Spinal cord (tissue), 9 donors: ENCODE measurements at regions not wholly inside any gene's neighbourhood (a gene's known extent, or its start where the extent isn't known, plus 50 kb on each side); places are given as distances from the start of the nearest gene placed in this dataset.
A peak's percentile ranks its signal among the peaks of the same experiment; 100 is the strongest.

Experiments used
- DNase-seq, 6 donors: peaks; one replicate each; pipeline versions ENCODE4 v3.0.0 to v3.0.0-alpha.2; 2013 to 2015; ENCODE audit warnings: low spot score in 6 of 6, low read depth in 4 of 6
- H3K27ac ChIP-seq: one replicate; pipeline ENCODE4 v1.5.1; 2013; ENCODE audit warnings: low read depth, low read length, control low read depth
- H3K27me3 ChIP-seq: one replicate; pipeline ENCODE4 v1.6.1; 2013; ENCODE audit warnings: low read length; ENCODE audit not compliant: control insufficient read depth, insufficient read depth
- H3K36me3 ChIP-seq: one replicate; pipeline ENCODE4 v1.6.1; 2013; ENCODE audit warnings: low read length; ENCODE audit not compliant: control insufficient read depth, insufficient read depth
- H3K4me1 ChIP-seq: one replicate; pipeline ENCODE4 v1.6.1; 2013; ENCODE audit warnings: low read length; ENCODE audit not compliant: control insufficient read depth, insufficient read depth
- H3K4me3 ChIP-seq: one replicate; pipeline ENCODE4 v1.5.1; 2013; ENCODE audit warnings: low read depth, low read length, control low read depth
- H3K9me3 ChIP-seq: one replicate; pipeline ENCODE4 v1.6.1; 2013; ENCODE audit warnings: low read length; ENCODE audit not compliant: control insufficient read depth, insufficient read depth
- WGBS: methylation state at CpG from one replicate; pipeline ENCODE4 v1.1.5; 2013; ENCODE audit warnings: missing lambda C conversion rate; ENCODE audit not compliant: insufficient coverage; 5-methylcytosine and 5-hydroxymethylcytosine counted together
- donor health status: healthy.

GRCh38 chr9:1683951-1684350 lies 331.2 kb upstream of the SMARCA2 start:
- Histone ChIP-seq H3K27me3 (no peaks in the 10 kb centered on the region), H3K4me3 (no peak overlapping the region), H3K36me3 (no peaks in the 10 kb centered on the region), H3K4me1 (no peaks in the 10 kb centered on the region), H3K9me3 (no peaks in the 10 kb centered on the region), H3K27ac (no peak overlapping the region)
- DNase-seq, result peak in 1 of 6 donors; percentile 75
- WGBS, result 87% methylated on average over 2 of the region's 2 CpGs

GRCh38 chr9:1698991-1699390 lies 316.2 kb upstream of the SMARCA2 start:
- H3K4me3 ChIP-seq, result no peak overlapping the region
- WGBS, result 100% methylated on average over 4 of the region's 5 CpGs
- H3K4me1 ChIP-seq, result no peaks in the 10 kb centered on the region
- H3K36me3 ChIP-seq, result no peaks in the 10 kb centered on the region
- DNase-seq, result no peak
- no peak overlapping the region for H3K27ac ChIP-seq
- no peaks in the 10 kb centered on the region for H3K9me3 ChIP-seq
- H3K27me3 ChIP-seq, result no peaks in the 10 kb centered on the region

- WGBS, result 100% methylated on average over 1 of the region's 2 CpGs
- H3K4me1 ChIP-seq, result no peaks in the 10 kb centered on the region
- no peak overlapping the region for H3K4me3 ChIP-seq
- no peaks in the 10 kb centered on the region for H3K9me3 ChIP-seq
- no peaks in the 10 kb centered on the region for H3K27me3 ChIP-seq
- H3K27ac ChIP-seq, result no peak overlapping the region
- no peak for DNase-seq
- no peaks in the 10 kb centered on the region for H3K36me3 ChIP-seq
Measured at GRCh38 chr9:1701113-1701512, 314.0 kb upstream of the SMARCA2 start.

GRCh38 chr9:1702701-1703100 lies 312.4 kb upstream of the SMARCA2 start:
- no peak overlapping the region for H3K4me3 ChIP-seq
- H3K4me1 ChIP-seq, result no peaks in the 10 kb centered on the region
- WGBS, result 100% methylated on average over 1 of the region's 3 CpGs
- no peaks in the 10 kb centered on the region for H3K36me3 ChIP-seq
- peak in 1 of 6 donors; percentile 22 for DNase-seq
- H3K27me3 ChIP-seq, result no peaks in the 10 kb centered on the region
- H3K27ac ChIP-seq, result no peak overlapping the region
- no peaks in the 10 kb centered on the region for H3K9me3 ChIP-seq

GRCh38 chr9:1707291-1707690 lies 307.9 kb upstream of the SMARCA2 start:
- no peaks in the 10 kb centered on the region for H3K4me1 ChIP-seq
- H3K27me3 ChIP-seq, result no peaks in the 10 kb centered on the region
- no peak for DNase-seq
- no peak overlapping the region for H3K27ac ChIP-seq
- 90% methylated on average over 1 of the region's 1 CpG for WGBS
- no peaks in the 10 kb centered on the region for H3K36me3 ChIP-seq
- H3K4me3 ChIP-seq, result no peak overlapping the region
- no peaks in the 10 kb centered on the region for H3K9me3 ChIP-seq

- H3K9me3 ChIP-seq, result no peaks in the 10 kb centered on the region
- H3K4me3 ChIP-seq, result no peak overlapping the region
- H3K4me1 ChIP-seq, result no peaks in the 10 kb centered on the region
- H3K36me3 ChIP-seq, result no peaks in the 10 kb centered on the region
- no peaks in the 10 kb centered on the region for H3K27me3 ChIP-seq
- no peak overlapping the region for H3K27ac ChIP-seq
- no CpG with 5 or more reads among the region's 1 CpG for WGBS
- DNase-seq, result no peak
Measured at GRCh38 chr9:1708219-1708618, 306.9 kb upstream of the SMARCA2 start.

GRCh38 chr9:1709347-1709746 lies 305.8 kb upstream of the SMARCA2 start:
- no peaks in the 10 kb centered on the region for H3K9me3 ChIP-seq
- no peaks in the 10 kb centered on the region for H3K36me3 ChIP-seq
- no CpG with 5 or more reads among the region's 1 CpG for WGBS
- no peaks in the 10 kb centered on the region for H3K4me1 ChIP-seq
- H3K4me3 ChIP-seq, result no peak overlapping the region
- no peak overlapping the region for H3K27ac ChIP-seq
- DNase-seq, result no peak
- H3K27me3 ChIP-seq, result no peaks in the 10 kb centered on the region

GRCh38 chr9:1712861-1713450 lies 302.2 kb upstream of the SMARCA2 start:
- H3K4me3 ChIP-seq, result no peak overlapping the region
- no peak overlapping the region for H3K27ac ChIP-seq
- H3K9me3 ChIP-seq, result no peaks in the 10 kb centered on the region
- no peaks in the 10 kb centered on the region for H3K27me3 ChIP-seq
- H3K4me1 ChIP-seq, result no peaks in the 10 kb centered on the region
- no peaks in the 10 kb centered on the region for H3K36me3 ChIP-seq
- no CpG with 5 or more reads among the region's 6 CpGs for WGBS
- peak in 1 of 6 donors; percentile 77 for DNase-seq

- Histone ChIP-seq H3K27me3 (no peaks in the 10 kb centered on the region), H3K36me3 (no peaks in the 10 kb centered on the region), H3K9me3 (no peaks in the 10 kb centered on the region), H3K4me1 (no peaks in the 10 kb centered on the region), H3K27ac (no peak overlapping the region), H3K4me3 (no peak overlapping the region)
- no CpG with 5 or more reads among the region's 3 CpGs for WGBS
- no peak for DNase-seq
Measured at GRCh38 chr9:1713841-1714240, 301.3 kb upstream of the SMARCA2 start.

- H3K36me3 ChIP-seq, result no peaks in the 10 kb centered on the region
- no peak overlapping the region for H3K27ac ChIP-seq
- no peak overlapping the region for H3K4me3 ChIP-seq
- no peaks in the 10 kb centered on the region for H3K4me1 ChIP-seq
- peak in 2 of 6 donors; percentile 13 to 46 for DNase-seq
- no CpG with 5 or more reads among the region's 2 CpGs for WGBS
- no peaks in the 10 kb centered on the region for H3K9me3 ChIP-seq
- no peaks in the 10 kb centered on the region for H3K27me3 ChIP-seq
Measured at GRCh38 chr9:1717882-1718281, 297.3 kb upstream of the SMARCA2 start.
